Esophagus squamous epithelium (tissue), 5 donors: ENCODE measurements at regions not wholly inside any gene's neighbourhood (a gene's known extent, or its start where the extent isn't known, plus 50 kb on each side); places are given as distances from the start of the nearest gene placed in this dataset.

ENCODE experiments used
- DNase-seq: peaks from one replicate; lab custom pipeline; 2025; lab: John Stamatoyannopoulos, UW
- H3K27ac ChIP-seq, 4 donors: fragments of 200-600 bp; sonication (generic); one replicate each; pipeline ENCODE4 v1.5.1; 2016 to 2019; ENCODE audit warnings: mild to moderate bottlenecking in 1 of 4
- H3K27me3 ChIP-seq, 4 donors: fragments of 200-600 bp; sonication (generic); 1 replicate in 3 of 4; 2 replicates in 1 of 4; pipeline versions ENCODE4 v1.5.1 to v1.6.0; 2017 to 2021; ENCODE audit warnings: antibody characterized with exemption in 1 of 4
- H3K36me3 ChIP-seq, 3 donors: fragments of 200-600 bp; sonication (generic); one replicate each; pipeline ENCODE4 v1.5.1; 2016 to 2019
- H3K4me1 ChIP-seq, 3 donors: fragments of 200-600 bp; sonication (generic); one replicate each; pipeline ENCODE4 v1.5.1; 2017 to 2019
- H3K4me3 ChIP-seq, 4 donors: fragments of 200-600 bp; sonication (generic); 1 replicate in 3 of 4; 2 replicates in 1 of 4; pipeline ENCODE4 v1.5.1; 2016 to 2019; ENCODE audit warnings: mild to moderate bottlenecking in 2 of 4, moderate library complexity in 1 of 4
- H3K9me3 ChIP-seq, 3 donors: fragments of 200-600 bp; sonication (generic); one replicate each; pipeline ENCODE4 v1.5.1; 2016 to 2019
- POLR2A ChIP-seq, 4 donors: fragments of 450-650 bp; IDR thresholded peaks; one replicate each; pipeline ENCODE4 v1.6.1; 2017; ENCODE audit warnings: antibody characterized with exemption in 4 of 4, mild to moderate bottlenecking in 4 of 4, moderate library complexity in 3 of 4
- WGBS, 2 donors: methylation state at CpG; one replicate each; pipeline ENCODE4 v1.1.5; 2018; 5-methylcytosine and 5-hydroxymethylcytosine counted together
- intact Hi-C: fragments of 100-400 bp; cut with DNase I; formaldehyde crosslinking; loops from one replicate; pipeline ENCODE4 v1.15.0; 2022
- TF ChIP-seq, protein P1 (sequence below), 6 experiments: fragments of 450-650 bp in 4 of 6; fragments of 200-600 bp in 2 of 6; sonication (generic) in 2 of 6; IDR thresholded peaks; one replicate each; pipeline ENCODE4 v1.5.1; 2016 to 2019; ENCODE audit warnings: antibody characterized with exemption in 6 of 6, mild to moderate bottlenecking in 4 of 6, moderate library complexity in 4 of 6
- donor health status: DM: yes; HTN: yes; CAD: no.

- Histone ChIP-seq H3K27ac (no peak overlapping the region), H3K27me3 (no peaks in the 10 kb centered on the region), H3K4me3 (no peak overlapping the region), H3K4me1 (no peaks in the 10 kb centered on the region), H3K9me3 (no peaks in the 10 kb centered on the region), H3K36me3 (no peaks in the 10 kb centered on the region)
- intact Hi-C loops, result no loop called here
- no peak for TF ChIP-seq POLR2A (IDR thresholded peaks at IDR 0.05)
- TF ChIP-seq, protein P1, sequence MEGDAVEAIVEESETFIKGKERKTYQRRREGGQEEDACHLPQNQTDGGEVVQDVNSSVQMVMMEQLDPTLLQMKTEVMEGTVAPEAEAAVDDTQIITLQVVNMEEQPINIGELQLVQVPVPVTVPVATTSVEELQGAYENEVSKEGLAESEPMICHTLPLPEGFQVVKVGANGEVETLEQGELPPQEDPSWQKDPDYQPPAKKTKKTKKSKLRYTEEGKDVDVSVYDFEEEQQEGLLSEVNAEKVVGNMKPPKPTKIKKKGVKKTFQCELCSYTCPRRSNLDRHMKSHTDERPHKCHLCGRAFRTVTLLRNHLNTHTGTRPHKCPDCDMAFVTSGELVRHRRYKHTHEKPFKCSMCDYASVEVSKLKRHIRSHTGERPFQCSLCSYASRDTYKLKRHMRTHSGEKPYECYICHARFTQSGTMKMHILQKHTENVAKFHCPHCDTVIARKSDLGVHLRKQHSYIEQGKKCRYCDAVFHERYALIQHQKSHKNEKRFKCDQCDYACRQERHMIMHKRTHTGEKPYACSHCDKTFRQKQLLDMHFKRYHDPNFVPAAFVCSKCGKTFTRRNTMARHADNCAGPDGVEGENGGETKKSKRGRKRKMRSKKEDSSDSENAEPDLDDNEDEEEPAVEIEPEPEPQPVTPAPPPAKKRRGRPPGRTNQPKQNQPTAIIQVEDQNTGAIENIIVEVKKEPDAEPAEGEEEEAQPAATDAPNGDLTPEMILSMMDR (IDR thresholded peaks at IDR 0.05), result no peak
- WGBS, 2 donors, result 35 to 36% methylated on average over 2 of the region's 2 CpGs
- no peak for DNase-seq
Observed at GRCh38 chr7:18408461-18408860, 87.1 kb upstream of the HDAC9 start.

DNA sequence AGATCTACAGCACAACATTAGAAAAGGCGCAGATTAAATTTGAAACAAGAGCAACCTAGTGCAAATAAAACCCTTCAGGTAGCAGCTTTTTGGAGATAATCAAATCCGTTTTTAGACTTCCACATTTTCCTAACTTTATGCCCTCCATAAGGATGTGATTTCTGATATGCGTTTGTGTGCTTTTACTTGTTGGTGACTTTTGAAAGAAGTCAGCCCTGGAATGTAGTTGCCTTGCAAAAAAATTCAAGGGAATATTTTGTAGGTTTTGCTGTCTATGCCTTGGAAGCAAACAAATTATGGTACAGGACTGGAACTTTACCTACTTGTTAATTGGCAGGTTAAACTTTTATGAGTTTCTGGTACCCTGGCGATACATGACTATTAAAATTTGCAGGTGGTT is 86.7 kb upstream of the HDAC9 start:
- no peaks in the 10 kb centered on the region for H3K4me1 ChIP-seq
- intact Hi-C loops, result no loop called here
- no peaks in the 10 kb centered on the region for H3K27me3 ChIP-seq
- H3K4me3 ChIP-seq, result no peak overlapping the region
- H3K36me3 ChIP-seq, result no peaks in the 10 kb centered on the region
- 81 to 84% methylated on average over 4 of the region's 4 CpGs for WGBS, 2 donors
- H3K27ac ChIP-seq, result no peak overlapping the region
- DNase-seq, result no peak
- H3K9me3 ChIP-seq, result no peaks in the 10 kb centered on the region
- TF ChIP-seq, protein P1 (IDR thresholded peaks at IDR 0.05), result no peak
- TF ChIP-seq POLR2A (IDR thresholded peaks at IDR 0.05), result no peak

DNA sequence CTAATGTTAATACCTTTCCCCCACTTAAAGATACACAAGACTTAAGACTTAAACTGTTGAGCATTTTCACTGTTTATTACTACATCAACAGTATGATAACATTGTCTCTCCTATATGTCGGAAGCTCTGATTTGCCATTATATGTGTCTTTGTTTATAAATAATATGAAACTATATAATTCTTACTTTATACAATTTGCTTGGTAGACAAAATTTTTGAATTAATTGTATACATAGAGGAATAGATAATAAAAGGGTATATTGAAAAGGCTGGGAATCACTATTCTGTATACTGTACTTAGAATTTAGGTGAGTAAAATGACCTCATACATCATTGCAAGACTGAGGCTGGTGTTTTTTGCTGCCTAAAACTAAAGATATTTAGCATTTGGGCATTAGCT is 82.1 kb upstream of the HDAC9 start:
- TF ChIP-seq POLR2A (IDR thresholded peaks at IDR 0.05), result no peak
- TF ChIP-seq, protein P1 (IDR thresholded peaks at IDR 0.05), result no peak
- Histone ChIP-seq H3K4me3 (no peak overlapping the region), H3K9me3 (no peaks in the 10 kb centered on the region), H3K4me1 (no peaks in the 10 kb centered on the region), H3K27me3 (no peaks in the 10 kb centered on the region), H3K36me3 (no peaks in the 10 kb centered on the region), H3K27ac (no peak overlapping the region)
- intact Hi-C loops, result no loop called here
- 85 to 94% methylated on average over 1 of the region's 1 CpG for WGBS, 2 donors
- no peak for DNase-seq

- no peaks in the 10 kb centered on the region for H3K36me3 ChIP-seq
- H3K4me3 ChIP-seq, result no peak overlapping the region
- H3K4me1 ChIP-seq, result no peaks in the 10 kb centered on the region
- DNase-seq, result no peak
- H3K27me3 ChIP-seq, result no peaks in the 10 kb centered on the region
- TF ChIP-seq, protein P1 (IDR thresholded peaks at IDR 0.05), result no peak
- H3K9me3 ChIP-seq, result no peaks in the 10 kb centered on the region
- intact Hi-C loops, result no loop called here
- H3K27ac ChIP-seq, result no peak overlapping the region
- WGBS, 2 donors, result 57 to 74% methylated on average over 6 to 7 of the region's 7 CpGs
Observed at GRCh38 chr7:18414885-18415284, 80.7 kb upstream of the HDAC9 start.

- Histone ChIP-seq H3K36me3 (no peaks in the 10 kb centered on the region), H3K4me3 (no peak overlapping the region), H3K27ac (no peak overlapping the region), H3K4me1 (peaks cover 0 to 16% (median 14%) of the 10 kb centered on the region in 3 donors), H3K27me3 (no peaks in the 10 kb centered on the region), H3K9me3 (no peaks in the 10 kb centered on the region)
- no peak for DNase-seq
- TF ChIP-seq, protein P1 (IDR thresholded peaks at IDR 0.05), result no peak
- no peak for TF ChIP-seq POLR2A (IDR thresholded peaks at IDR 0.05)
- intact Hi-C loops, result no loop called here
- 72 to 75% methylated on average over 3 of the region's 3 CpGs for WGBS, 2 donors
Observed at GRCh38 chr7:18416988-18417387, 78.6 kb upstream of the HDAC9 start.
